AG04450 (cell line): ENCODE measurements at regions not wholly inside any gene's neighbourhood (a gene's known extent, or its start where the extent isn't known, plus 50 kb on each side); places are given as distances from the start of the nearest gene placed in this dataset.

ENCODE experiments used
- CTCF ChIA-PET: fragments of 300-600, 350-600 bp; formaldehyde crosslinking; extraction: SDS; loops from one replicate; lab custom pipeline; 2022; ENCODE audit warnings: antibody characterized with exemption, inconsistent platforms; lab: Charles Lee
- POLR2A ChIA-PET: fragments of 350-600 bp; formaldehyde crosslinking; extraction: SDS; loops from one replicate; lab custom pipeline; 2021; ENCODE audit warnings: antibody characterized with exemption, inconsistent platforms; lab: Yijun Ruan, JAX
- DNase-seq: peaks from one replicate; pipeline ENCODE4 v3.0.0-alpha.2; 2011; ENCODE audit warnings: low read depth, low spot score
- H3K27ac ChIP-seq: one replicate; pipeline ENCODE4 v1.5.1; 2012; ENCODE audit warnings: low read depth, low read length, control low read depth
- H3K27me3 ChIP-seq: one replicate; pipeline ENCODE4 v1.6.0; 2012; ENCODE audit warnings: low read length; ENCODE audit not compliant: control insufficient read depth, insufficient read depth
- H3K4me3 ChIP-seq: 2 replicates; pipeline ENCODE4 v1.5.1; 2011; ENCODE audit warnings: mild to moderate bottlenecking, low read depth, low read length, control low read depth
- H3K9me3 ChIP-seq: 2 replicates; pipeline ENCODE4 v1.5.1; 2012; ENCODE audit warnings: low read length; ENCODE audit not compliant: control insufficient read depth, insufficient read depth
- CTCF ChIP-seq: IDR thresholded peaks from 2 replicates; pipeline ENCODE4 v1.5.1; 2011; ENCODE audit warnings: low read depth, low read length, control low read depth, inconsistent platforms

GRCh38 chr4:22336822-22337221 is 179.0 kb downstream of the ADGRA3 start:
- DNase-seq = no peak
- no peak overlapping the region for H3K4me3 ChIP-seq
- CTCF ChIA-PET = no interaction called here
- H3K27ac ChIP-seq = no peak overlapping the region
- H3K9me3 ChIP-seq = no peaks in the 10 kb centered on the region
- no peak for TF ChIP-seq CTCF
- POLR2A ChIA-PET = no interaction called here
- H3K27me3 ChIP-seq = no peaks in the 10 kb centered on the region

- no peak for DNase-seq
- Histone ChIP-seq H3K4me3 (no peak overlapping the region), H3K27me3 (no peaks in the 10 kb centered on the region), H3K9me3 (no peaks in the 10 kb centered on the region), H3K27ac (no peak overlapping the region)
- TF ChIP-seq CTCF = no peak
- ChIA-PET CTCF (interaction anchor here (1.0 to 1.2 kb wide), 2 partner anchors 55 to 544 kb away, joined by 4 to 8 read pairs; no protein-coding TSS in a partner anchor), POLR2A (no interaction called here)
Measured at GRCh38 chr4:22334155-22334554, 181.7 kb downstream of the ADGRA3 start.

- no peaks in the 10 kb centered on the region for H3K9me3 ChIP-seq
- TF ChIP-seq CTCF = no peak
- POLR2A ChIA-PET = no interaction called here
- no peak for DNase-seq
- H3K27ac ChIP-seq = no peak overlapping the region
- H3K4me3 ChIP-seq = no peak overlapping the region
- no peaks in the 10 kb centered on the region for H3K27me3 ChIP-seq
- CTCF ChIA-PET = no interaction called here
Measured at GRCh38 chr4:22324422-22324821, 191.4 kb downstream of the ADGRA3 start.

GRCh38 chr4:22323691-22324090 is 192.2 kb downstream of the ADGRA3 start:
- Histone ChIP-seq H3K27me3 (no peaks in the 10 kb centered on the region), H3K4me3 (no peak overlapping the region), H3K9me3 (no peaks in the 10 kb centered on the region), H3K27ac (no peak overlapping the region)
- DNase-seq = no peak
- CTCF ChIA-PET = no interaction called here
- no peak for TF ChIP-seq CTCF
- POLR2A ChIA-PET = no interaction called here

- POLR2A ChIA-PET = no interaction called here
- H3K27ac ChIP-seq = no peak overlapping the region
- no peak for TF ChIP-seq CTCF
- H3K27me3 ChIP-seq = no peaks in the 10 kb centered on the region
- CTCF ChIA-PET = no interaction called here
- H3K4me3 ChIP-seq = no peak overlapping the region
- no peaks in the 10 kb centered on the region for H3K9me3 ChIP-seq
- DNase-seq = no peak
Measured at GRCh38 chr4:22322996-22323395, 192.9 kb downstream of the ADGRA3 start.
